ENCODE measurements at regions not wholly inside any gene's neighbourhood (a gene's known extent, or its start where the extent isn't known, plus 50 kb on each side); places are given as distances from the start of the nearest gene placed in this dataset.

DNA sequence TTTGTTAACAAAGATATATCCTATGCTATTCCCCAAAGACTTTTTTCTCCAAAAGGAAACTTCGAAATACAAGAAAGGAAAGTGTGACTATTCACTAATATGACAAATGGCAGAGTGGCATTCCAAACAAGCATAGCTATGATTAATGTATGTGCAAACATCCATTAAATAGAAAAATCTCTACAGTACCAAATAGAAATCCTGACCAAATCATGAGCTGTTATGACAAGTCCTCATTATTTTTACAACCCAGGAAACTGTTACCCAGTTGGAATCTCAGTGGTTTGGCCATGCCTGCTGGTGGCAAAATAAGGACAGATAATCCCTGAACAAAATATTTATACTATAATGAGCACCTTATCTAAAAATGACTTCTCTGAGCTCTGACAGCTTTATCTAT is 202.1 kb downstream of the SEC23A start:
- Histone ChIP-seq H3K4me2 (ENCODE audit: low read length) (no peak overlapping the region), H3K4me3 (ENCODE audit: low read depth, low read length, poor library complexity, severe bottlenecking) (no peak overlapping the region), H3K36me3 (ENCODE audit: insufficient read depth, low read length) (no peaks in the 10 kb centered on the region), H3K9me2 (ENCODE audit: insufficient read depth, low read length) (no peaks in the 10 kb centered on the region), H3K79me2 (ENCODE audit: insufficient read depth, low read depth, low read length) (no peaks in the 10 kb centered on the region), H3K27ac (ENCODE audit: low read depth, low read length, poor library complexity, severe bottlenecking) (no peak overlapping the region), H3K4me1 (ENCODE audit: insufficient read depth, low read length, poor library complexity, severe bottlenecking) (no peaks in the 10 kb centered on the region), H2AFZ (ENCODE audit: low read length) (no peak overlapping the region), H3K9me3 (ENCODE audit: low read length) (no peaks in the 10 kb centered on the region), H4K20me1 (ENCODE audit: insufficient read depth, low read length) (no peaks in the 10 kb centered on the region)
- ChIA-PET CTCF (ENCODE audit: unreplicated experiment) (no interaction called here), POLR2A (no interaction called here)
- intact Hi-C loops (cut with micrococcal nuclease; ENCODE audit: unreplicated experiment), result no loop called here
- TF ChIP-seq EZH2phosphoT487 (IDR thresholded peaks at IDR 0.05; ENCODE audit: borderline replicate concordance, low read depth, low read length), result no peak
- TF ChIP-seq, protein P1, sequence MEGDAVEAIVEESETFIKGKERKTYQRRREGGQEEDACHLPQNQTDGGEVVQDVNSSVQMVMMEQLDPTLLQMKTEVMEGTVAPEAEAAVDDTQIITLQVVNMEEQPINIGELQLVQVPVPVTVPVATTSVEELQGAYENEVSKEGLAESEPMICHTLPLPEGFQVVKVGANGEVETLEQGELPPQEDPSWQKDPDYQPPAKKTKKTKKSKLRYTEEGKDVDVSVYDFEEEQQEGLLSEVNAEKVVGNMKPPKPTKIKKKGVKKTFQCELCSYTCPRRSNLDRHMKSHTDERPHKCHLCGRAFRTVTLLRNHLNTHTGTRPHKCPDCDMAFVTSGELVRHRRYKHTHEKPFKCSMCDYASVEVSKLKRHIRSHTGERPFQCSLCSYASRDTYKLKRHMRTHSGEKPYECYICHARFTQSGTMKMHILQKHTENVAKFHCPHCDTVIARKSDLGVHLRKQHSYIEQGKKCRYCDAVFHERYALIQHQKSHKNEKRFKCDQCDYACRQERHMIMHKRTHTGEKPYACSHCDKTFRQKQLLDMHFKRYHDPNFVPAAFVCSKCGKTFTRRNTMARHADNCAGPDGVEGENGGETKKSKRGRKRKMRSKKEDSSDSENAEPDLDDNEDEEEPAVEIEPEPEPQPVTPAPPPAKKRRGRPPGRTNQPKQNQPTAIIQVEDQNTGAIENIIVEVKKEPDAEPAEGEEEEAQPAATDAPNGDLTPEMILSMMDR (conservative IDR thresholded peaks at IDR 0.05; ENCODE audit: low read length), result no peak
- no TSS peak for BruUV-seq (replicated peaks)
- DNase-seq (ENCODE audit: low spot score), result no peak

DNA sequence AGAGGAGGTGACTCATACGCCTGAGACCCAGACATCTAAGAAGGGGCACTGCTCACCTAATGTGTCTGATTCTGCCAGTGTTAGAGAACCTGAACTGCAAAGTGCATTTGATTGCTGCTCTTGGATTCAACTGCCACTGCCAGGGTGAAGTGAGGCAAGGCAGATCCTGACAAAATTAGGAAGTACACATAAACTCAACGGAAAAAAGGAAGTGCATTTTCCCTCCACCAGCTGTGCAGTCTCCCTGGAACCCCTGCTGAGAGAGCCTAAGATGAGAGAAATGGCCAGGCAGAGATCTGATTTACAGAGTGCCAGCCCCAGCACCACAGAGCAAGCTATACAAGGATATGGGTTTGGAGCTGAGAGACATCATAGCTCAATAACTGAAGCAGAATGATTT is 215.3 kb downstream of the SEC23A start:
- DNase-seq (ENCODE audit: low spot score), result no peak
- Histone ChIP-seq H3K79me2 (ENCODE audit: insufficient read depth, low read depth, low read length) (no peaks in the 10 kb centered on the region), H3K4me3 (ENCODE audit: low read depth, low read length, poor library complexity, severe bottlenecking) (no peak overlapping the region), H3K4me1 (ENCODE audit: insufficient read depth, low read length, poor library complexity, severe bottlenecking) (no peaks in the 10 kb centered on the region), H3K9me2 (ENCODE audit: insufficient read depth, low read length) (no peaks in the 10 kb centered on the region), H3K36me3 (ENCODE audit: insufficient read depth, low read length) (no peaks in the 10 kb centered on the region), H2AFZ (ENCODE audit: low read length) (no peak overlapping the region), H3K4me2 (ENCODE audit: low read length) (no peak overlapping the region), H3K9me3 (ENCODE audit: low read length) (no peaks in the 10 kb centered on the region), H4K20me1 (ENCODE audit: insufficient read depth, low read length) (no peaks in the 10 kb centered on the region), H3K27ac (ENCODE audit: low read depth, low read length, poor library complexity, severe bottlenecking) (no peak overlapping the region)
- ChIA-PET CTCF (ENCODE audit: unreplicated experiment) (no interaction called here), POLR2A (no interaction called here)
- intact Hi-C loops (cut with micrococcal nuclease; ENCODE audit: unreplicated experiment), result no loop called here
- no peak for TF ChIP-seq EZH2phosphoT487 (IDR thresholded peaks at IDR 0.05; ENCODE audit: borderline replicate concordance, low read depth, low read length)
- TF ChIP-seq, protein P1 (conservative IDR thresholded peaks at IDR 0.05; ENCODE audit: low read length), result no peak
- BruUV-seq (replicated peaks), result no TSS peak

DNA sequence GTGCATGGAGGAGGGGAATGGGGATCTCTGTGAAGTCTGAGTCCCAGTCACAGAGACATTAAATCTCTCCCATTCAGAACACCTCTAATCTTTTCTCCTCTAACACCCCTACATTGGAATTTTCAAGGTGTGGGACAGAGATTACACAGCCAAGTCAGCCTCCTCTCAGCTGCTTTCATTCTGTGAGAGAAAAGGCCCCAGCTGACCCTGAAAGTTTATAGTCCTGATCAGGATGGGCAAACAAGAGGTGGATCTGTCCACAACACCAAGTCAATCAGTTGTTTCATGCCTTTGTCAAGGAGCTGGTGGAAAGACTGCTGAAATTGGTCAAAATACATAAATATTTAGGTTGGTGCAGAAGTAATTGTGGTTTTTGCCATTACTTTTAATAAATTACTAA is 218.9 kb downstream of the SEC23A start:
- no TSS peak for BruUV-seq (replicated peaks)
- H3K4me1 ChIP-seq (ENCODE audit: insufficient read depth, low read length, poor library complexity, severe bottlenecking), result no peaks in the 10 kb centered on the region
- H3K79me2 ChIP-seq (ENCODE audit: insufficient read depth, low read depth, low read length), result no peaks in the 10 kb centered on the region
- H2AFZ ChIP-seq (ENCODE audit: low read length), result no peak overlapping the region
- H3K4me3 ChIP-seq (ENCODE audit: low read depth, low read length, poor library complexity, severe bottlenecking), result no peak overlapping the region
- no peaks in the 10 kb centered on the region for H3K36me3 ChIP-seq (ENCODE audit: insufficient read depth, low read length)
- TF ChIP-seq EZH2phosphoT487 (IDR thresholded peaks at IDR 0.05; ENCODE audit: borderline replicate concordance, low read depth, low read length), result no peak
- TF ChIP-seq, protein P1 (conservative IDR thresholded peaks at IDR 0.05; ENCODE audit: low read length), result no peak
- no peaks in the 10 kb centered on the region for H4K20me1 ChIP-seq (ENCODE audit: insufficient read depth, low read length)
- CTCF ChIA-PET (ENCODE audit: unreplicated experiment), result no interaction called here
- no peak overlapping the region for H3K27ac ChIP-seq (ENCODE audit: low read depth, low read length, poor library complexity, severe bottlenecking)
- DNase-seq (ENCODE audit: low spot score), result no peak
- no peaks in the 10 kb centered on the region for H3K9me2 ChIP-seq (ENCODE audit: insufficient read depth, low read length)
- POLR2A ChIA-PET, result no interaction called here
- no peaks in the 10 kb centered on the region for H3K9me3 ChIP-seq (ENCODE audit: low read length)
- no peak overlapping the region for H3K4me2 ChIP-seq (ENCODE audit: low read length)
- intact Hi-C loops (cut with micrococcal nuclease; ENCODE audit: unreplicated experiment), result no loop called here

All from OCI-LY7 (cell line).